GM23248 (cell line): ENCODE measurements at regions not wholly inside any gene's neighbourhood (a gene's known extent, or its start where the extent isn't known, plus 50 kb on each side); places are given as distances from the start of the nearest gene placed in this dataset.

Experiments
- EZH2 ChIP-seq: fragments of 200-600 bp; sonication (generic); IDR thresholded peaks from 2 replicates; pipeline ENCODE4 v1.6.1; 2018; ENCODE audit warnings: antibody characterized with exemption, mild to moderate bottlenecking; ENCODE audit not compliant: insufficient read depth, poor library complexity, severe bottlenecking
- EZH2phosphoT487 ChIP-seq: fragments of 200-600 bp; sonication (generic); IDR thresholded peaks from 2 replicates; pipeline ENCODE4 v1.6.1; 2018; ENCODE audit warnings: antibody characterized with exemption, moderate library complexity, mild to moderate bottlenecking, low read depth; ENCODE audit not compliant: insufficient read depth

- no peak for TF ChIP-seq EZH2
- TF ChIP-seq EZH2phosphoT487: no peak
These were observed 211.1 kb downstream of the ZIC5 start for GRCh38 chr13:99760456-99760855.
